GM19397 (cell line): ENCODE measurements at regions not wholly inside any gene's neighbourhood (a gene's known extent, or its start where the extent isn't known, plus 50 kb on each side); places are given as distances from the start of the nearest gene placed in this dataset.
A peak's percentile ranks its signal among the peaks of the same experiment; 100 is the strongest.
"Not testable (repeated sequence)": the region's sequence is repeated elsewhere in the genome, so short reads cannot be mapped to it uniquely, and the experiment has no call there.

Experiments used
- ATAC-seq: cut with Tn5 transposase; IDR thresholded peaks from one replicate; pipeline ENCODE4 v1.9.1; 2021; ENCODE audit warnings: mild to moderate bottlenecking, moderate library complexity; ENCODE audit not compliant: unreplicated experiment

DNA sequence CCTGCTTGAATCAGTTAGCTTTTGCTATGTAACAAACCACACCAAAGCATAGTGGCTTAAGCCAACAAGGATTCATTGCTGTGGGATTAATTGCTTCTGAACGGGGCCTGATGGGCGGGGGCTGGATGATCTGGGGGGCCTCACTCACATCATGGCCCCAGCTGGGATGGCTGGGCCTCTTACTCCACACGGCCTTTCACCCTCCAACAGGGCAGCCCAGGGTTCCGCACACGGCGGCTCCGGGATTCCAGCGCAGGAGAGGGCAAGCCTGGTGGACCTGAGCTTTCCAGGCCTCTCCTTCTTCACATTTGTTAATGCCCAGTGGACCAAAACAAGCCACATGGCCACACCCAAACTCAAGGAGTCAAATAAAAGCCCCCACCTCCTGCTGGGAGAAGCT, 86.3 kb upstream of the PHLPP1 start:
- no peak for ATAC-seq

- ATAC-seq = no peak
These were observed 84.2 kb upstream of the PHLPP1 start for GRCh38 chr18:62631173-62631572.

DNA sequence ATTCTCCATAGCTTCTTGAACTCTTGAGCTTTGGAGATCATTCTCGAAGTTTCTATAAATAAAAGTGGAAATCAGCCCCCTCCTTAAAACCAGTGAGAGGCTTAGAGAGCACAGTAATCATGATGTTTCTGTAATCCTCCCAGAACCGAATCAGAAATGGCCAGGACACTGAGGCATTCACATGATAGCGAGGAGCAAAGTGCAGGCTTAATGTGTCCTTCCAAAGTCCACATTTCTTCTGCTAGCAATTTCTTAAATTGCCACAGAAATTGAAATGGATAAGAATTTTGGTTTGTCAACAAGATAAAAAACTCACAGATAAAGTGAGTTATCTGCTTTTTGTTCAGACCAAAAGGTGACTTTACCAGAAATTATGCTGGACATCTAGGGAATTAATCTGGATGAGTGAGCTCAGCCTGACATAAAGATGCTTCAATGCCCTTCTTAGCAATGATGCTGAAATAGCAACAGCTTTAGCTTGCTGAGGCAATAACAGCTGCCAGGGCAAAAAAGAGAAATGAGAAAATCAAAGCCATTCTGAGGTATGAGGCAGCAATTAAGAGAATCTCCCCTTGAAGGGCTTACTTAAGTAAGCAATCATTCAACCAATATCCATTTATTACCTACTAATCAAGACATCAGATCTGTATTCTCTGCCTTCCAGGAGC, 82.4 kb upstream of the PHLPP1 start:
- no peak for ATAC-seq

GRCh38 chr18:62634458-62634857, 80.9 kb upstream of the PHLPP1 start:
- ATAC-seq = no peak

DNA sequence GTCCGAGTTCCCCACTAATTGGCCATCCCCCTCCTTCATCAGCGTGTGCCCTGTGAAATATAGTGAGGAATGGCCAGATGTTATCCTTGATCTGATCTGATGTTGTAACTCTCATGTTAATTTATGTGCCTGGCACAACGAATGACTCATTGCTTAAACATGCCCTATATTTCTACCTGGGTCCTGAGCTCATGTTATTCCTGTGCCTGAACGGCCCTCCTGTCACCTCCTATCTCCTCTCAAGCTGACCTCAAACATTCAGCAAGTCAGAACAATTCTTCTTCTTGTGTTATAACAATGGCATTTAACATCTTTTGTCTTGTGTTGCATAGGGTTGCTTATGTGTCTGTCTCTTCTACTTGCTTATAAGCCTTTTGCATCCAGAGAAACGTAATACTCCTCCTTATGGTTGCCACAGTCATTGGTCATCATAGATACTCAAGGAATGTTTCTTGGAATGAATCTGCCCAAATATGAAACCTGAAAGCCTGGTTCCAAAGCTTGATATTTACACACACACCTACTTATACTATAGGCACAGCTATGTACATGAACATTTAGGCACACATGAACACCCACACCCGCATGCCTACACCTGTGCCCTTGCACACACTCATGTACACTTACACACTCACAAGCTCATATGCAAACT, 80.2 kb upstream of the PHLPP1 start:
- no peak for ATAC-seq

DNA sequence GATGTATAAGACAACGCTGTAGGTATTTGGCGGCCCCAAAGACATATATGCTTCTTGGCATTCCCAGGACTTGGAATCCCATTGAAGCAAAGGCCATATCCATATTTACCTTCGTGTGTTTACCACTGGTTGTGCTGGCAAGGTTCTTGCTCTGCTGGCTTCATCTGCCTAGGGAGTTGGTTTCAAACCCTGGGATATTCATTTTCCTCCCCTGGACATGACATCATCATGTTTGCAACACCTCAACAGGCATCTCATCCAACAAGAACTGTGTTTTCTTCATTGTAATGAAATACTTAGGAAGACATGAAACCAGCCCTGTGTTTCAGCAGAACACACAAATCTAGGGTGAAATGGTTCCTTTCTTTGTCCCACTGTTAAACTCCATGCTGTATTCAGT, 77.9 kb upstream of the PHLPP1 start:
- ATAC-seq = no peak

GRCh38 chr18:62637807-62638687, 77.3 kb upstream of the PHLPP1 start:
- ATAC-seq = no peak

DNA sequence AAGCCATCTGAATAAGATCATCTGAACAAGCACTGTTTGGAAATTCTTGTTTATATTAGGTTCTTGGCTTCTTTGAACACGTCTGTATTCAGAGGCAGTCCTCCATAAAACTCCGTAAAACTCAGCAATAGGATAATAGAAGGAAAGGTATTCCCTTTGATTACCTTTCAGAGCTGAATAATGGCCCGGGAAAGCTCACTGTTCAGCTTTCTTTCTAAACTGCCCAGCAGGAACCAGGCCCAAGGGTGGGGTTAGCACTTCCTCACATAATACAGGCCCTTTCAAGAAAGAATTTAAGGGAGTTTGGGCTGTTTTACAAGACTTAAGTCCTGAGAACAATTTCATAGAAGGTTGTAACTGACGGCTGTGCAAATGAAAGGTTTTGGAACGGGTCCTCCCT, 72.2 kb upstream of the PHLPP1 start:
- ATAC-seq = no peak

GRCh38 chr18:62644773-62645172, 70.6 kb upstream of the PHLPP1 start:
- ATAC-seq = no peak

DNA sequence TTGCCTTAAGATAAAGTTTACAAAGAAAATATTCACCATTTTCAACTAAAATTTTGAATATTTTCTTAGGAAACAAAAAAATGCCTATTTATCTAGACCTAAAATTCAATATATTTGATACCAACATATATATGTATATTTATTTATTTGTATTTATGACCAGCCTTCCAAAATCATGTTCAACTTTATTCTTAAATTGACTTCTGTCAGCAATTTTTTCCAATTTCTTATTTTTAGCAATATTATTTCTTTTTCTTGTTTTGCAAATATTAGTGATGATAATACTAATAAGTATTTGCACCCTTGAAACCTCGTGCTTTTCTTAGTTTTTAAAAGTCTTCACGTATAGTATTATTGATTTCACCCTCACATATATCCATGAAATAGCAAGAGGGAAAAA, 68.2 kb upstream of the PHLPP1 start:
- ATAC-seq = no peak

- no peak for ATAC-seq
These were observed 67.2 kb upstream of the PHLPP1 start for GRCh38 chr18:62648045-62648678.

DNA sequence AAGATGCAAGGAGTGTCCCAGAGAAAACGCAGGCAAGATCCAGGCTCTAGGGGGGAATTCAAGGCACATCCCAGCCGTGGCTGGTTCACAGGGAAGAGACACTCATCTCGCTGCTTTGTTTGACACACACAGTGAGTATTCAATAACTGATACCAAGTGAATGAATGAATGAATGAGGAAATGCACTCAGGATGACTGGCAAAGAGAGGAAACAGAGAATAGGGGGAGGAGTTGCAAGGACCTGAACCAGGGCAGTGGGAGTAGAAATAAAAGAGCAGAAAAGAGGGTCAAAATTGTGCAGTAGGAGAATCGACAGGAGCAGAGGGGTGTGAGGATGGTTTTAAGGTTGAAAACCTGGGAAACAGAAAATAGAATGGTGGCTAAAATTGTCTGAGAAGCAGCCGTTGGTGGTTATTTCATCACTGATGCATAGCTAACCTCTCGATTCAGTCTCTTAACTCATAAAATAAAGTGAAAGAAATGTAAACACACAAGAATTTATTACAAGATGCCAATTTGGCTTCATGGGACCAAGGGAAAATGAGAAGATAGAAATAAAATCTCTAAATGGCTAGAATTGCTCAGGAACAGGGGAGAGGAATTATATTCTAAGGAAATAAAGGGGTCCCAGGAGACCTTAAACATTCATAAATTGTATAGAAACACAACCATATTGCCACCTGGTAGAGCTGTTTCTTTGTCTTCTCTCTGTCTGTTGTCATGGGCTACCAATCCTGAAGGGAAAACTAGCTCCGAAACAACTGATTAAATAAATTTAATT, 63.9 kb upstream of the PHLPP1 start:
- ATAC-seq = no peak

DNA sequence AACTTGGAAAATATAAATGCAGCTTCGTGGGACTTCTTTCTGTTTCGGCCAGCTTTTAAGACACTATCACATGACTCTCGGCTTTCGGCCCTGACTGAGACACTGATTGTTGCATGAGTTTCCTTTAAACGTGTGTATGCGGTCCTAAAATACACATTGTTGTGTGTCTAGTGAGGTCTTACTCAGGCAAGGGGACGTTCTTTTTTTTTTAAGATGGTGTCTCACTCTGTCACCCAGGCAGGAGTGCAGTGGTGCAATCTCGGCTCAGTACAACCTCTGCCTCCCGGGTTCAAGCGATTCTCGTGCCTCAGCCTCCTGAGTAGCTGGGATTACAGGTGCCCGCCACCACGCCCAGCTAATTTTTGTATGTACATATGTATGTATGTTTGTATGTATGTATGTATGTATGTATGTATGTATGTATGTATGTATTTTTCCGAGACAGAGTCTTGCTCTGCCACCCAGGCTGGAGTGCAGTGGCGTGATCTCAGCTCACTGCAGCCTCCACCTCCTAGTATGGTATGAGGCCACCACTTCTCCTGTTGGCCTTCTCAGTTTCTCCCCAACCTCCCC, 63.2 kb upstream of the PHLPP1 start:
- not testable (repeated sequence) for ATAC-seq

DNA sequence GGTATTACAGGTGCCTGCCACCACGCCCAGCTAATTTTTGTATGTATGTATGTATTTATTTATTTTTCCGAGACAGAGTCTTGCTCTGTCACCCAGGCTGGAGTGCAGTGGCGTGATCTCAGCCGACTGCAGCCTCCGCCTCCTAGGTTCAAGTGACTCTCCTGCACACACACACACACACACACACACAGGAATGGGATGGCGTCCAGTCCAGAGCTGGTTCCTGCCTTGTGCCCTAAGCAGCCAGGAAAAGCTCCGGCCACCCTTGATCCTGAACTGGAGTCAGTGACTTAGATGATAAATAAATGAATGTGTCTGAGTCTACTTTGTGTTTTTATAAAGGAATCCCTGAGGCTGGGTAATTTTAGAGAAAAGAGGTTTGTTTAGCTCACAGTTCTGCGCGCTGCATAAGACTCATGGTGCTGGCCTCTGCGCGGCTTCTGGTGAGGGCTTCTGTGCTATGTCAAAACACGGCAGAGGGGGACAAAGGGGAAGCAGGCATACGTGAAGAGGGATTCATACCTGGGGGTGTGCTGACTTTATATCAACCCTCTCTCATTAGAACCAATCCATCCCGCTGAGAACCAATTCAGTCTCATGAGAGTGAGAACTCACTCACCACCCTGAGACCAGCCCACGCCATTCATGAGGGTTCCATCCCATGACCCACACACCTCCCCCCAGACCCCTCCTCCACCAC, 59.7 kb upstream of the PHLPP1 start:
- no peak for ATAC-seq

DNA sequence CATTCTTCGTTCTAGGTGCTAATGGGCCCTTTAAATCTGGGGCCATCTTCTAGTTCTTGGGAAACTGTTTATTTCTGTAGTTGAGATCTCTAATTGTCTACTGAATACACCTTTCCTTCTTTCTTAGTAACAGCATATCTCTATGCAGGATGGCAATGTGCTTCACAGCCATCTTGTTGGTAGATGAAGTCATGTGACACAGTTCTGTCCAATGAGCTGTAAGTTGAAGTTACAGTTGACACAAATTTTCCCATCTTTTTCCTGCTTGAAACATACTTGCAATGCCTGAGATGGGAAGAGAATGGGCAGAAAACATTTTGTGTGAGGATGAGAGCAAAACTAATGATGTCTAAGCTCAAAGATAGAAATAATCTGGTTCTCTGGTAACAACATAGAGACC, 57.3 kb upstream of the PHLPP1 start:
- no peak for ATAC-seq

GRCh38 chr18:62659698-62660097, 55.6 kb upstream of the PHLPP1 start:
- no peak for ATAC-seq

GRCh38 chr18:62660691-62661090, 54.6 kb upstream of the PHLPP1 start:
- no peak for ATAC-seq

- peak; percentile 55 for ATAC-seq
These were observed 51.5 kb upstream of the PHLPP1 start for GRCh38 chr18:62663731-62664336.

- ATAC-seq = no peak
These were observed 50.9 kb upstream of the PHLPP1 start for GRCh38 chr18:62664414-62664813.
